ENCODE measurements at regions not wholly inside any gene's neighbourhood (a gene's known extent, or its start where the extent isn't known, plus 50 kb on each side); places are given as distances from the start of the nearest gene placed in this dataset.
"Not testable (repeated sequence)": the region's sequence is repeated elsewhere in the genome, so short reads cannot be mapped to it uniquely, and the experiment has no call there.

GRCh38 chr15:21515296-21515695, 75.0 kb upstream of the POTEB3 start:
- DNase-seq; ATAC-seq; intact Hi-C loops (cut with DNase I, micrococcal nuclease): not testable (repeated sequence)

- intact Hi-C loops (cut with DNase I, micrococcal nuclease); ATAC-seq; DNase-seq: not testable (repeated sequence)
Measured at GRCh38 chr15:21503021-21503420, 62.7 kb upstream of the POTEB3 start.

Small RNA genes in the stretch of these regions (microRNA-seq; reads per million reads assigned to microRNA genes)
- gene MIR5701-2 = 0 reads per million in 2 donors

All from left colon (tissue), 2 donors.